H1 (cell line): ENCODE measurements at regions not wholly inside any gene's neighbourhood (a gene's known extent, or its start where the extent isn't known, plus 50 kb on each side); places are given as distances from the start of the nearest gene placed in this dataset.

ENCODE experiments used
- E2F6 ChIP-seq: IDR thresholded peaks from 2 replicates; pipeline ENCODE4 v1.6.1; 2012; ENCODE audit warnings: inconsistent platforms
- NRF1 ChIP-seq: IDR thresholded peaks from 2 replicates; pipeline ENCODE4 v1.6.1; 2011; ENCODE audit warnings: mild to moderate bottlenecking, low read depth, low read length, improper control_type of control experiment
- POLR2A ChIP-seq, 2 experiments: IDR thresholded peaks; 1 replicate in 1 of 2; 2 replicates in 1 of 2; pipeline ENCODE4 v1.6.1; 2011; ENCODE audit warnings: low read depth in 2 of 2, low read length in 2 of 2, mild to moderate bottlenecking in 2 of 2; ENCODE audit errors: control extremely low read depth in 1 of 2
- SAP30 ChIP-seq: fragments of 300-600 bp; sonication (generic); IDR thresholded peaks from 2 replicates; pipeline ENCODE4 v1.7.1; 2012; ENCODE audit warnings: low read length, moderate library complexity, mild to moderate bottlenecking, inconsistent platforms; ENCODE audit not compliant: insufficient read depth, insufficient replicate concordance
- SUZ12 ChIP-seq: fragments of 200-600 bp; sonication (generic); IDR thresholded peaks from 2 replicates; pipeline ENCODE4 v1.6.1; 2012; ENCODE audit warnings: mild to moderate bottlenecking, inconsistent platforms, low read length, moderate library complexity, mixed read lengths

DNA sequence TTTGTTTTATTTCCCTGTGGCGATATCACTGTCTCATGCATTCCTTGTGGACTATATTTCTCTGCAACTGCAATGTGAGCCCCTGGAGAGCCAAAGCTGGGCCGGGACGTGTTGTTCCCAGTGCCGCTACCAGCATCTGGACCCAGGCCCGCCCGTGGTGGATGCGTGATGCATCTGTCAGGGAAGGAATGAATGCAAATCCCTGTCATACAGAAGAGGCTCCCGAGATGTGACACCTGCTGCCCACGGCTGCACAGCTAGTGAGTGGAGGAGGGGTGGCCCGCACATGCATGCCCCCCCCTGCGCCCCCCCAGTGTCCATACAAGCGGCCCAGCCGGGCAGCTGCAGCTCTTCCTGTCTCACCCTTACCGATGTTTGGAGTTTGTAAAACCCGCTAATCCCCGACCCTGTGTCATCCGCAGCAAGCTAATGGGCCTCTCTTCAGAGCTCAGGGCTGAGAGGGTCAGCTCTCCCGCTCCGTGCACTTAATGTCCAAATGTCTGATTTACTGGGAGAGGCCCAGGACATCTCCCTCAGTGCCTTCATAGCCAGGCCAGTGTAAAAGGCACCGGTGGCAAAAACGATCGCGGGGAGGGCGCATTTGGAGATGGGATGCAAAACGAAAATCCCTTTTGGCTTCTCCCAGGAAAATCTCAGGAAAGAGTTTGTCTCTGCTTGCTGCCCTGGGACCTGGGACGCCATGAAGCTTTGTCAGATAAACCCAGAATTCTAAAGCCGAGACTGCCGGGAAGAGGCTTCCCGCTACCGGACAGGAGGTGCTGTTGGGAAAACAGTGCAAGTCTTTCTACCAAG is 91.8 kb downstream of the FOXL1 start (continued):
- TF ChIP-seq E2F6 (no peak), SUZ12 (no peak), SAP30 (no peak), NRF1 (no peak), POLR2A (IDR thresholded peaks at IDR 0.05; ENCODE audit: control extremely low read depth in 1 of 2, low read depth in 2 of 2, low read length in 2 of 2) (no peak)
